IPS DF 19.7 (cell line): ENCODE measurements at regions not wholly inside any gene's neighbourhood (a gene's known extent, or its start where the extent isn't known, plus 50 kb on each side); places are given as distances from the start of the nearest gene placed in this dataset.

Source experiments
- DNase-seq: peaks from one replicate; pipeline ENCODE4 v3.0.0-alpha.2; 2013; ENCODE audit warnings: low read depth, low spot score

- no peak for DNase-seq
Measured at GRCh38 chr14:54343272-54344121, 53.3 kb upstream of the CDKN3 start.

DNA sequence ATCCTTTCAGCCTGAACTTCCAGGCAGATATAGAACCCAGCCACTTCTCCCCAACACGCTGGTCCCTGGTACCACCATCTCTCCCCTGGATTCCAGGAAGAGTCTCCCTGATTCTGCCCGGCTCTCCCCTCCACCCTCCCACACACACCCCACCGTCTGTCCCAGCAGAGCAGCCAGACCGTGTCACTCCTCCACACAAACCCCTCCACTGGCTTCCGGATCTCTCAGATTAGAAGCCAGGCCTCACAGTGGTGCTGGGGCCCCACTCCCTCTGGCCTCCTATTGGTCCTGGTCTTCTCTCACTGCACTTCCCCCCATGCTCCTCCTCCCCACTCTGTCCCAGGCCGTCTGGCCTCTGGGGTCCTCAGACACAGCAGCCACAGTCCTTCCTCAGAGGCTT is 52.4 kb upstream of the CDKN3 start:
- DNase-seq, result no peak

- DNase-seq, result no peak
Measured at GRCh38 chr14:54346257-54346656, 50.5 kb upstream of the CDKN3 start.
